ENCODE measurements at regions not wholly inside any gene's neighbourhood (a gene's known extent, or its start where the extent isn't known, plus 50 kb on each side); places are given as distances from the start of the nearest gene placed in this dataset.

- TF ChIP-seq POLR2A (IDR thresholded peaks at IDR 0.05) (no peak), CTCF (IDR thresholded peaks at IDR 0.05) (no peak), POLR2AphosphoS5 (IDR thresholded peaks at IDR 0.05) (no peak), EP300 (IDR thresholded peaks at IDR 0.05) (no peak)
Measured at GRCh38 chr1:105310063-105310462, 1560.4 kb downstream of the AMY1C start.
